ENCODE measurements at regions not wholly inside any gene's neighbourhood (a gene's known extent, or its start where the extent isn't known, plus 50 kb on each side); places are given as distances from the start of the nearest gene placed in this dataset.

DNA sequence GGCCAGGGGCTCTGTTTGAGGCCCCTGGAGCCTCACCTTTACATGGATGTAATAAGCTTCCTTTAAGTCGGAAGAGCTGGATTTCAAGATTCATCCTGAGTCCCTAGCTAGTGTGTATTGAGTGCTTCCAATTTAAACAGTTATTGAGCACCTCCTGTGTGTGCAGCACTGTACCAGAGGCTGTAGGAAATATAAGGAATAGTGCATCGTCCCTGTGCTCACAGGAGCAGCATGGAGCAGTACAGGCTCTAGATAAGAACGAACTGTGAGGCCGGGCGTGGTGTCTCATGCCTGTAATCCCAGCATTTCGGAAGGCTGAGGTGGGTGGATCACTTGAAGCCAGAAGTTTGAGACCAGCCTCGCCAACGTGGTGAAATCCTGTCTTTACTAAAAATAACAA, 65.8 kb upstream of the METAP2 start:
- no peak overlapping the region for H3K27ac Mint-ChIP-seq
- Histone ChIP-seq H3K4me2 (no peak overlapping the region), H4K20me1 (replicated peaks; ENCODE audit: insufficient read depth) (no peaks in the 10 kb centered on the region), H3F3A (replicated peaks; ENCODE audit: low read depth) (no peaks in the 10 kb centered on the region), H3K4me3 (no peak overlapping the region), H3K27ac (ENCODE audit: low read depth) (no peak overlapping the region), H2AFZ (peak overlapping the region; percentile 83), H3K27me3 (ENCODE audit: insufficient read depth) (no peaks in the 10 kb centered on the region), H3K79me2 (replicated peaks; ENCODE audit: insufficient read depth) (no peaks in the 10 kb centered on the region), H3K36me3 (ENCODE audit: insufficient read depth) (no peaks in the 10 kb centered on the region), H3K9me2 (ENCODE audit: insufficient read depth) (no peaks in the 10 kb centered on the region), H3K4me1 (ENCODE audit: insufficient read depth) (no peaks in the 10 kb centered on the region)
- no peaks in the 10 kb centered on the region for H3K9me3 Mint-ChIP-seq
- no peaks in the 10 kb centered on the region for H3K36me3 Mint-ChIP-seq (ENCODE audit: low read depth)
- no peak for DNase-seq (ENCODE audit: low spot score)
- no peak for TF ChIP-seq NANOG (IDR thresholded peaks at IDR 0.05; ENCODE audit: borderline replicate concordance)
- H3K4me1 Mint-ChIP-seq, result no peaks in the 10 kb centered on the region
- no peak overlapping the region for H3K4me3 Mint-ChIP-seq
- no peak for ATAC-seq
- H3K27me3 Mint-ChIP-seq (ENCODE audit: insufficient read depth, low read depth, poor library complexity), result peaks cover 4% of the 10 kb centered on the region

DNA sequence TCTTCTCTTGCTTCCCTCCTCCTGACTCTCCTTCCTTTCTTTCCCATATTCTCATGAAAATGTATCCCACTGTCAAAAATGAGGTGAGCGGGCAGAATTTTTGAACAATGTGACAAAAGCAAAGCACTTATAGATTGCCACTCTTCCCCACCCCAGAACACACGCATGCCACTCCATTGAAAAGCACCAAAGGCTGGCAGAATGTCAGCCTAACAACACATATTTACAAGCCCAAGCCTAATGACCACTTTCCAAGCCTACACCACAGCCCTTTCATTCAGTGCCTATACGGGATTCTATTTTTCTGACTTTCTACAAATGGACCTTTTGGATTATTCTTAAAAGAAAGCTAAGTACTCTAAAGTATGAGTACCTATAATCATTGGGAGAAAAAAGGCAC, 62.9 kb upstream of the METAP2 start:
- Histone ChIP-seq H2AFZ (peak overlapping the region; percentile 1; the same call in 1 of the 2 replicates), H3K9me2 (ENCODE audit: insufficient read depth) (no peaks in the 10 kb centered on the region), H4K20me1 (replicated peaks; ENCODE audit: insufficient read depth) (no peaks in the 10 kb centered on the region), H3K36me3 (ENCODE audit: insufficient read depth) (no peaks in the 10 kb centered on the region), H3K79me2 (replicated peaks; ENCODE audit: insufficient read depth) (no peaks in the 10 kb centered on the region), H3K4me3 (no peak overlapping the region), H3K4me1 (ENCODE audit: insufficient read depth) (no peaks in the 10 kb centered on the region), H3K27me3 (ENCODE audit: insufficient read depth) (no peaks in the 10 kb centered on the region), H3K4me2 (no peak overlapping the region), H3K27ac (ENCODE audit: low read depth) (no peak overlapping the region), H3F3A (replicated peaks; ENCODE audit: low read depth) (no peaks in the 10 kb centered on the region)
- H3K4me1 Mint-ChIP-seq, result no peaks in the 10 kb centered on the region
- H3K27ac Mint-ChIP-seq, result no peak overlapping the region
- peaks cover 6% of the 10 kb centered on the region for H3K27me3 Mint-ChIP-seq (ENCODE audit: insufficient read depth, low read depth, poor library complexity)
- no peaks in the 10 kb centered on the region for H3K9me3 Mint-ChIP-seq
- DNase-seq (ENCODE audit: low spot score) (no peak), ATAC-seq (no peak)
- H3K4me3 Mint-ChIP-seq, result no peak overlapping the region
- no peak for TF ChIP-seq ZNF114 (CRISPR knock-in tag; IDR thresholded peaks at IDR 0.05)
- no peaks in the 10 kb centered on the region for H3K36me3 Mint-ChIP-seq (ENCODE audit: low read depth)

- Mint-ChIP-seq H3K27ac (no peak overlapping the region), H3K9me3 (no peaks in the 10 kb centered on the region), H3K36me3 (ENCODE audit: low read depth) (no peaks in the 10 kb centered on the region), H3K27me3 (ENCODE audit: insufficient read depth, low read depth, poor library complexity) (peaks cover 6% of the 10 kb centered on the region), H3K4me1 (no peaks in the 10 kb centered on the region), H3K4me3 (no peak overlapping the region)
- Histone ChIP-seq H3K27me3 (ENCODE audit: insufficient read depth) (no peaks in the 10 kb centered on the region), H3K9me2 (ENCODE audit: insufficient read depth) (no peaks in the 10 kb centered on the region), H3K79me2 (replicated peaks; ENCODE audit: insufficient read depth) (no peaks in the 10 kb centered on the region), H3K27ac (ENCODE audit: low read depth) (no peak overlapping the region), H3K4me2 (no peak overlapping the region), H3F3A (replicated peaks; ENCODE audit: low read depth) (no peaks in the 10 kb centered on the region), H3K4me3 (no peak overlapping the region), H2AFZ (peak overlapping the region; percentile 1; the same call in 1 of the 2 replicates), H4K20me1 (replicated peaks; ENCODE audit: insufficient read depth) (no peaks in the 10 kb centered on the region), H3K4me1 (ENCODE audit: insufficient read depth) (no peaks in the 10 kb centered on the region), H3K36me3 (ENCODE audit: insufficient read depth) (no peaks in the 10 kb centered on the region)
- no peak for TF ChIP-seq EZH2phosphoT487 (IDR thresholded peaks at IDR 0.05; ENCODE audit: unreplicated experiment)
- no peak for TF ChIP-seq CREB1 (CRISPR knock-in tag; IDR thresholded peaks at IDR 0.05; ENCODE audit: low read depth)
- no peak for TF ChIP-seq STAT1 (IDR thresholded peaks at IDR 0.05; ENCODE audit: unreplicated experiment)
- no peak for TF ChIP-seq CTCF (conservative IDR thresholded peaks at IDR 0.05; ENCODE audit: low read depth in 2 of 2)
- no peak for TF ChIP-seq ETS1 (IDR thresholded peaks at IDR 0.05)
- DNase-seq (ENCODE audit: low spot score) (no peak), ATAC-seq (peak; percentile 40; the same call in 2 of the 3 replicates)
Observed at GRCh38 chr12:95411466-95411865, 62.5 kb upstream of the METAP2 start.

All from GM23338 (cell line).